Peyer's patch (tissue), 4 donors: ENCODE measurements at regions not wholly inside any gene's neighbourhood (a gene's known extent, or its start where the extent isn't known, plus 50 kb on each side); places are given as distances from the start of the nearest gene placed in this dataset.

Source experiments
- DNase-seq, 3 donors: peaks; one replicate each; pipeline ENCODE4 v3.0.0-alpha.2; 2017 to 2019
- H3K27ac ChIP-seq, 4 donors: fragments of 200-600 bp; sonication (generic); one replicate each; pipeline ENCODE4 v1.5.1; 2016 to 2019
- H3K27me3 ChIP-seq, 2 donors: fragments of 200-600 bp; sonication (generic); one replicate each; pipeline ENCODE4 v1.5.1; 2019
- H3K36me3 ChIP-seq, 3 donors: fragments of 200-600 bp; sonication (generic); one replicate each; pipeline ENCODE4 v1.5.1; 2016 to 2019
- H3K4me1 ChIP-seq, 4 donors: fragments of 200-600 bp; sonication (generic); one replicate each; pipeline ENCODE4 v1.5.1; 2016 to 2019
- H3K4me3 ChIP-seq, 4 donors: fragments of 200-600 bp; sonication (generic); 1 replicate in 3 of 4; 2 replicates in 1 of 4; pipeline ENCODE4 v1.5.1; 2016 to 2019; ENCODE audit warnings: mild to moderate bottlenecking in 1 of 4
- H3K9me3 ChIP-seq, 4 donors: fragments of 200-600 bp; sonication (generic); one replicate each; pipeline ENCODE4 v1.5.1; 2016 to 2019; ENCODE audit warnings: mild to moderate bottlenecking in 1 of 4
- POLR2A ChIP-seq, 2 donors: fragments of 450-650 bp; IDR thresholded peaks; one replicate each; pipeline ENCODE4 v1.5.1; 2017; ENCODE audit warnings: antibody characterized with exemption in 2 of 2, mild to moderate bottlenecking in 2 of 2, moderate library complexity in 2 of 2
- TF ChIP-seq, protein P1 (sequence below), 6 experiments: fragments of 450-650 bp in 4 of 6; fragments of 200-600 bp in 2 of 6; sonication (generic) in 1 of 6; IDR thresholded peaks; one replicate each; pipeline ENCODE4 v1.5.1; 2017 to 2019; ENCODE audit warnings: antibody characterized with exemption in 6 of 6, mild to moderate bottlenecking in 3 of 6, moderate library complexity in 1 of 6

DNA sequence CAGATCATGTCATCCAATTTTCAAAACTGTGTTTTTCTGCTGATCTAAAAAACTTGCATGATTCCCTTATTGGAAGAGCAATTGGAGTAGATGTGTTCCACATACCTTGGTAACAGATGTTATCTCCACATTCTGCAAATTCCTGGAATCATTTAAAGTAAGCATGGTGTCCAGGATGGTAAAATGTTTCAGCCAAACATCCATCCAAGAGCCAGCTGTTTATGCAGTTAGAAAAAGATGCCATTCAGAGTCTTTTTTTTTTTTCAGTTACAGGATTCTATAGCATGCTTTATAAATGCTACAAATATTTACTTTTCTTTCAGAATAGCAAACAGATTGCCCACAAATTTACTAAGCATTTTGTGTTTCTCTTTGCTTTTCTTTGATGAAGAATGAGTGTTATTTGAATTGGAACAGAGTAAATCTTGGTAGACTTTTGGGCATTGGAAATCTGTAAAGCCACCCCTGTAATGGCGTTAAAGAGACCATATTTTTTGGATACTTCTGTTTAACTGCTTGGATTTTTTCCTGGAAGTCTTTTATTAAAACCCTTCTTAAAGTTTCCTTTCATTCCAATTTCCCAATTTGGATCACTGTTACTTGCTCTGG is 149.8 kb downstream of the GNAT3 start:
- Histone ChIP-seq H3K36me3 (no peaks in the 10 kb centered on the region), H3K27me3 (no peaks in the 10 kb centered on the region), H3K4me3 (no peak overlapping the region), H3K27ac (no peak overlapping the region), H3K4me1 (no peaks in the 10 kb centered on the region), H3K9me3 (no peaks in the 10 kb centered on the region)
- DNase-seq = no peak
- TF ChIP-seq POLR2A (IDR thresholded peaks at IDR 0.05) = no peak
- TF ChIP-seq, protein P1, sequence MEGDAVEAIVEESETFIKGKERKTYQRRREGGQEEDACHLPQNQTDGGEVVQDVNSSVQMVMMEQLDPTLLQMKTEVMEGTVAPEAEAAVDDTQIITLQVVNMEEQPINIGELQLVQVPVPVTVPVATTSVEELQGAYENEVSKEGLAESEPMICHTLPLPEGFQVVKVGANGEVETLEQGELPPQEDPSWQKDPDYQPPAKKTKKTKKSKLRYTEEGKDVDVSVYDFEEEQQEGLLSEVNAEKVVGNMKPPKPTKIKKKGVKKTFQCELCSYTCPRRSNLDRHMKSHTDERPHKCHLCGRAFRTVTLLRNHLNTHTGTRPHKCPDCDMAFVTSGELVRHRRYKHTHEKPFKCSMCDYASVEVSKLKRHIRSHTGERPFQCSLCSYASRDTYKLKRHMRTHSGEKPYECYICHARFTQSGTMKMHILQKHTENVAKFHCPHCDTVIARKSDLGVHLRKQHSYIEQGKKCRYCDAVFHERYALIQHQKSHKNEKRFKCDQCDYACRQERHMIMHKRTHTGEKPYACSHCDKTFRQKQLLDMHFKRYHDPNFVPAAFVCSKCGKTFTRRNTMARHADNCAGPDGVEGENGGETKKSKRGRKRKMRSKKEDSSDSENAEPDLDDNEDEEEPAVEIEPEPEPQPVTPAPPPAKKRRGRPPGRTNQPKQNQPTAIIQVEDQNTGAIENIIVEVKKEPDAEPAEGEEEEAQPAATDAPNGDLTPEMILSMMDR (IDR thresholded peaks at IDR 0.05) = no peak

DNA sequence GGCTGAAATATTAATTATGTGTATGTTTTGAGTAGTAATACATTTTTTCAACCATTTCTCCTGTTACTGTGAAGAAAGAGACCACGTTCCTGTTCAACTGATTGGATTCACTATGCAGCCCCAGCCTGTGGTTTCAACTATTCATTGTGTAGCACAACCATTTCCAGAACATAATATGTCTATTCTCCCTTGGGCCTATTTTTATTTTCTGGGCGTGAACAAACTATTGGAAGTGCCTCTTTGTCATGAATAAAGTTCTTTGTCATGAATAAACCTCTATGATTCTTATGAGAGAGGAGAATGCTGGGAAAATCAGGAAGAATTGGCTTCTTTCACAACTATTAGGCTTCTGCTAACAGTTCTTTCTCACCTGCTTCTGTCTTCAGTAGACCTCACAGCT is 152.4 kb downstream of the GNAT3 start:
- no peaks in the 10 kb centered on the region for H3K36me3 ChIP-seq
- H3K27me3 ChIP-seq = no peaks in the 10 kb centered on the region
- H3K4me3 ChIP-seq = no peak overlapping the region

DNA sequence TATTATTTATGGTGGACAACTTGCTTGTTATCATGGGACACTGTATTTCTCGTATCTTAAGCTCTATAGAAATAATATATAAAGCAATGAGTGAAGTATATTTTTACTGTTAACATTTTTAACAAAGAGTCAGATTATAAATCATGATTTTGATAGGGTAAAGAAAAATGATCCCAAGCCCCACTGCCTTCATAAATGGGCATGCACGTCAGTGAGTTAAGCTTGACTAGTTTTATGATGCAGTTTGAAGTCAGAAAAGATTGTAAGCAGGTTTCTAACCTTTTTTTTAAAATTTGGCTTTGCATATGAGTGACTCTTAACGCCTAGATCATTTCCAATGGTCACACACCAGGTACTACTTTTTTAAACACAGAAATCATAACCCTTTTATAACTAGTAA is 152.8 kb downstream of the GNAT3 start:
- TF ChIP-seq, protein P1 (IDR thresholded peaks at IDR 0.05) = no peak
- TF ChIP-seq POLR2A (IDR thresholded peaks at IDR 0.05) = no peak
- Histone ChIP-seq H3K4me3 (no peak overlapping the region), H3K27ac (no peak overlapping the region), H3K4me1 (no peaks in the 10 kb centered on the region), H3K9me3 (no peaks in the 10 kb centered on the region), H3K27me3 (no peaks in the 10 kb centered on the region), H3K36me3 (no peaks in the 10 kb centered on the region)
- no peak for DNase-seq

More for the DNA sequence above, 152.4 kb downstream of the GNAT3 start:
- Histone ChIP-seq H3K9me3 (no peaks in the 10 kb centered on the region), H3K4me1 (no peaks in the 10 kb centered on the region), H3K27ac (no peak overlapping the region)
- no peak for TF ChIP-seq POLR2A (IDR thresholded peaks at IDR 0.05)
- TF ChIP-seq, protein P1 (IDR thresholded peaks at IDR 0.05) = no peak
- DNase-seq = no peak

DNA sequence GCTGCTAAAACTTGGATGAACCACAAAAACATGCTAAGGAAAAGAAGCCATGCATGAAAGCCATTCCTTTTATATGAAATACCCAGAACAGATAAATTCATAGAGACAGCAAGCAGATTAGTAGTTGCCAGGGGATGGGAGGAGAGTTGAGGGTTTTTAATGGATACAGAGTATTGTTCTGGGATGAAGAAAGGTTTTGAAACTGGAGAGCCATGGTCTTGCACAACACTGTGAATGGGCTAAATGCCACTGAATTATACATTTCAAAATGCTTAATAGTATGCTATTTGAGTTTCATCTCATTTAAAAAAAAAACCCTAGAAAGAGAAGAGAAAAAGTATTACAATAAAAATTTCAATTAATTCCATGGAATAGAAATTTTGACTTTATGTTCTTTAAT is 154.3 kb downstream of the GNAT3 start:
- no peaks in the 10 kb centered on the region for H3K9me3 ChIP-seq
- H3K27ac ChIP-seq = no peak overlapping the region
- H3K4me1 ChIP-seq = no peaks in the 10 kb centered on the region
- H3K4me3 ChIP-seq = no peak overlapping the region
- H3K27me3 ChIP-seq = no peaks in the 10 kb centered on the region
- no peaks in the 10 kb centered on the region for H3K36me3 ChIP-seq
- DNase-seq = no peak
- TF ChIP-seq, protein P1 (IDR thresholded peaks at IDR 0.05) = no peak
- TF ChIP-seq POLR2A (IDR thresholded peaks at IDR 0.05) = no peak

DNA sequence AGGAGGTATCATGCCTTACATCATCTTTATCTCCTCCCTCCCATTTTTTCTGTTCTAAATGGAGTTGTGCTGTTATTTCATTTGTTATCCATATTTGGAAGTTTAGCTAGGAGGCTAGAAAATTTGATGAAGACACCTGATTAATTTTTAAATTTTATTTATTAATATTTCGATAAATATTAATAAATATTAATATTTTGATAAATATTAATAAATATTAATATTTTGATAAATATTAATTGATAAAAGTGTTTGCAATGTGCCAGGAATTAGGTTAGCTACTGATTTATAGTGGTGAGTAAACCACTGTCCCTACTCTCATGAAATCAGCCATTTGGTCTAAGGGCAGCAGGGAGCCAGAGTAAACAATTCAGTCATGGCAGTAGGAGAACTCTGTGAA is 161.4 kb downstream of the GNAT3 start:
- Histone ChIP-seq H3K9me3 (no peaks in the 10 kb centered on the region), H3K4me3 (no peak overlapping the region), H3K27me3 (no peaks in the 10 kb centered on the region), H3K27ac (no peak overlapping the region), H3K36me3 (no peaks in the 10 kb centered on the region), H3K4me1 (no peaks in the 10 kb centered on the region)
- TF ChIP-seq, protein P1 (IDR thresholded peaks at IDR 0.05) = no peak
- no peak for DNase-seq

DNA sequence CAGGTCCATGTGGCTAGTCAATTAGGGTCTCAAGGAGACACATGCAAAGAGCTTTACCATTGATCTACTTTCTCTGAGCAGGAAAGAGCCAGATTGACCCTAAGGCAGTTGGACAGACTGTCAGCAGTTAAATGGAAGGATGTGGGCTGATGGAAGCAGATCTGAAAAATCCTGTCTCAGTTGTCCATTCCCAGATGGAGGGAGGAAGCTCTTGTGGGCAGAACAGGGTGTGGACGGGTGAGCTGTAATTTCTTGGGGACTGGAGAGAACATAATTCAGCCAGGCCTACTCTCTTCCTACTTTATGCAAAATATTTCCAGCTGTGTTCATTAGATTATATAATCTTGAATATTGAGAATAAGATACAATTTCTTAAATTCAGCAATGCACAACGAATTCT is 163.6 kb downstream of the GNAT3 start:
- Histone ChIP-seq H3K9me3 (no peaks in the 10 kb centered on the region), H3K27me3 (no peaks in the 10 kb centered on the region), H3K27ac (no peak overlapping the region), H3K36me3 (no peaks in the 10 kb centered on the region), H3K4me3 (no peak overlapping the region), H3K4me1 (no peaks in the 10 kb centered on the region)
- DNase-seq = no peak
- TF ChIP-seq, protein P1 (IDR thresholded peaks at IDR 0.05) = no peak
- no peak for TF ChIP-seq POLR2A (IDR thresholded peaks at IDR 0.05)
